H9 (cell line): ENCODE measurements at regions not wholly inside any gene's neighbourhood (a gene's known extent, or its start where the extent isn't known, plus 50 kb on each side); places are given as distances from the start of the nearest gene placed in this dataset.

Source experiments
- DNase-seq: peaks from one replicate; pipeline ENCODE4 v3.0.0-alpha.2; 2017
- H2AFZ ChIP-seq: one replicate; pipeline ENCODE4 v1.6.1; 2013; ENCODE audit warnings: mild to moderate bottlenecking, low read length, control low read depth, moderate library complexity
- H2AK5ac ChIP-seq: 2 replicates; pipeline ENCODE4 v1.6.1; 2013; ENCODE audit warnings: low read length, control low read depth, mixed read lengths; ENCODE audit not compliant: insufficient read length
- H2BK120ac ChIP-seq: one replicate; pipeline ENCODE4 v1.6.1; 2013; ENCODE audit warnings: low read depth, mild to moderate bottlenecking, low read length, control low read depth, inconsistent platforms; ENCODE audit not compliant: poor library complexity, severe bottlenecking
- H2BK12ac ChIP-seq: 2 replicates; pipeline ENCODE4 v1.6.1; 2013; ENCODE audit warnings: low read length, control low read depth, mixed read lengths, low read depth; ENCODE audit not compliant: insufficient read length
- H2BK15ac ChIP-seq: 2 replicates; pipeline ENCODE4 v1.6.1; 2013; ENCODE audit warnings: low read depth, low read length, control low read depth
- H2BK20ac ChIP-seq: one replicate; pipeline ENCODE4 v1.6.1; 2013; ENCODE audit warnings: low read depth, mild to moderate bottlenecking, low read length, control low read depth, inconsistent platforms; ENCODE audit not compliant: poor library complexity, severe bottlenecking
- H2BK5ac ChIP-seq: 2 replicates; pipeline ENCODE4 v1.6.1; 2013; ENCODE audit warnings: low read length, control low read depth, mixed read lengths; ENCODE audit not compliant: insufficient read length
- H3K14ac ChIP-seq: 2 replicates; pipeline ENCODE4 v1.6.1; 2013; ENCODE audit warnings: low read length, control low read depth; ENCODE audit not compliant: insufficient read depth
- H3K18ac ChIP-seq: 2 replicates; pipeline ENCODE4 v1.6.1; 2013; ENCODE audit warnings: low read depth, mild to moderate bottlenecking, mixed read lengths, low read length, control low read depth; ENCODE audit not compliant: insufficient read length
- H3K23ac ChIP-seq: 2 replicates; pipeline ENCODE4 v1.6.1; 2013; ENCODE audit warnings: low read length, control low read depth, mixed read lengths, low read depth; ENCODE audit not compliant: insufficient read length
- H3K23me2 ChIP-seq: 2 replicates; pipeline ENCODE4 v1.6.1; 2013; ENCODE audit warnings: low read depth, mild to moderate bottlenecking, mixed read lengths, low read length, control low read depth; ENCODE audit not compliant: insufficient read length, poor library complexity, severe bottlenecking
- H3K27ac ChIP-seq: 2 replicates; pipeline ENCODE4 v1.5.1; 2013; ENCODE audit warnings: low read length, control low read depth, mixed read lengths, low read depth; ENCODE audit not compliant: insufficient read length
- H3K27me3 ChIP-seq: 2 replicates; pipeline ENCODE4 v1.6.1; 2013; ENCODE audit warnings: low read length, control low read depth, inconsistent platforms; ENCODE audit not compliant: insufficient read depth
- H3K4ac ChIP-seq: 2 replicates; pipeline ENCODE4 v1.6.1; 2013; ENCODE audit warnings: low read depth, mild to moderate bottlenecking, control low read depth, inconsistent platforms, low read length, moderate library complexity
- H3K4me1 ChIP-seq: 2 replicates; pipeline ENCODE4 v1.6.1; 2013; ENCODE audit warnings: low read length, control low read depth, inconsistent platforms; ENCODE audit not compliant: insufficient read depth
- H3K4me2 ChIP-seq: 2 replicates; pipeline ENCODE4 v1.6.1; 2013; ENCODE audit warnings: low read length, control low read depth, mixed read lengths; ENCODE audit not compliant: insufficient read length, insufficient read depth
- H3K56ac ChIP-seq: 2 replicates; pipeline ENCODE4 v1.6.1; 2013; ENCODE audit warnings: low read depth, mild to moderate bottlenecking, mixed read lengths, low read length, control low read depth; ENCODE audit not compliant: insufficient read length
- H3K79me1 ChIP-seq: 2 replicates; pipeline ENCODE4 v1.6.1; 2013; ENCODE audit warnings: low read depth, mild to moderate bottlenecking, moderate library complexity, low read length, control low read depth, inconsistent platforms; ENCODE audit not compliant: insufficient read depth, poor library complexity, severe bottlenecking
- H3K79me2 ChIP-seq: 2 replicates; pipeline ENCODE4 v1.6.1; 2013; ENCODE audit warnings: low read length, control low read depth, inconsistent platforms; ENCODE audit not compliant: insufficient read depth
- H3K9ac ChIP-seq: 2 replicates; pipeline ENCODE4 v1.6.1; 2013; ENCODE audit warnings: low read length, control low read depth, mixed read lengths; ENCODE audit not compliant: insufficient read length; ENCODE audit errors: extremely low read depth
- H3K9me3 ChIP-seq: one replicate; pipeline ENCODE4 v1.6.1; 2013; ENCODE audit warnings: low read depth, low read length, inconsistent platforms; ENCODE audit not compliant: control insufficient read depth
- H3T11ph ChIP-seq: one replicate; pipeline ENCODE4 v1.6.1; 2013; ENCODE audit warnings: mild to moderate bottlenecking, low read length, control low read depth, inconsistent platforms
- H4K20me1 ChIP-seq: one replicate; pipeline ENCODE4 v1.6.1; 2013; ENCODE audit not compliant: control insufficient read depth, insufficient read length, insufficient read depth
- H4K5ac ChIP-seq: 2 replicates; pipeline ENCODE4 v1.6.1; 2013; ENCODE audit warnings: low read depth, mild to moderate bottlenecking, mixed read lengths, low read length, control low read depth; ENCODE audit not compliant: insufficient read length
- H4K8ac ChIP-seq: replicated peaks from 2 replicates; pipeline ENCODE4 v1.6.1; 2013; ENCODE audit warnings: low read length, control low read depth, mixed read lengths, low read depth; ENCODE audit not compliant: insufficient read length
- H4K91ac ChIP-seq: 2 replicates; pipeline ENCODE4 v1.6.1; 2013; ENCODE audit warnings: low read depth, mild to moderate bottlenecking, moderate library complexity, mixed read lengths, low read length, control low read depth; ENCODE audit not compliant: insufficient read length
- H3K27ac Mint-ChIP-seq, 3 experiments: 2 replicates in 2 of 3; 3 replicates in 1 of 3; pipeline ENCODE4 v1.8.0; 2020 to 2021; ENCODE audit warnings: mixed read lengths in 3 of 3, mild to moderate bottlenecking in 1 of 3, moderate library complexity in 1 of 3
- H3K27me3 Mint-ChIP-seq: 2 replicates; pipeline ENCODE4 v1.8.0; 2021; ENCODE audit warnings: low read depth, mild to moderate bottlenecking, moderate library complexity, mixed read lengths
- H3K36me3 Mint-ChIP-seq, 3 experiments: 2 replicates in 2 of 3; 3 replicates in 1 of 3; pipeline ENCODE4 v1.8.0; 2020 to 2021; ENCODE audit warnings: low read depth in 3 of 3, mixed read lengths in 3 of 3; ENCODE audit not compliant: insufficient read depth in 1 of 3
- H3K4me1 Mint-ChIP-seq, 2 experiments: 2 replicates each; pipeline ENCODE4 v1.8.0; 2020; ENCODE audit warnings: mixed read lengths in 2 of 2
- H3K4me3 Mint-ChIP-seq, 2 experiments: 2 replicates in 1 of 2; 3 replicates in 1 of 2; pipeline ENCODE4 v1.8.0; 2020 to 2021; ENCODE audit warnings: mild to moderate bottlenecking in 2 of 2, mixed read lengths in 2 of 2, moderate library complexity in 1 of 2
- H3K9me3 Mint-ChIP-seq, 2 experiments: 2 replicates in 1 of 2; 3 replicates in 1 of 2; pipeline ENCODE4 v1.8.0; 2020; ENCODE audit warnings: mild to moderate bottlenecking in 2 of 2, mixed read lengths in 2 of 2, moderate library complexity in 1 of 2
- WGBS: extraction: QIAGEN DNeasy Blood & Tissue Kit; methylation state at CpG from one replicate; pipeline ENCODE4 v1.1.7; 2013; ENCODE audit warnings: missing lambda C conversion rate, low lambda C conversion rate, mixed read lengths; ENCODE audit not compliant: insufficient read length; ENCODE audit errors: extremely low coverage; 5-methylcytosine and 5-hydroxymethylcytosine counted together
- TF ChIP-seq, protein P1 (sequence below): fragments of 200-600 bp; sonication (generic); conservative IDR thresholded peaks from 3 replicates; pipeline ENCODE4 v1.8.0; 2021; ENCODE audit warnings: antibody characterized with exemption, mild to moderate bottlenecking

GRCh38 chr1:58094221-58094620, 452.3 kb downstream of the OMA1 start:
- TF ChIP-seq, protein P1, sequence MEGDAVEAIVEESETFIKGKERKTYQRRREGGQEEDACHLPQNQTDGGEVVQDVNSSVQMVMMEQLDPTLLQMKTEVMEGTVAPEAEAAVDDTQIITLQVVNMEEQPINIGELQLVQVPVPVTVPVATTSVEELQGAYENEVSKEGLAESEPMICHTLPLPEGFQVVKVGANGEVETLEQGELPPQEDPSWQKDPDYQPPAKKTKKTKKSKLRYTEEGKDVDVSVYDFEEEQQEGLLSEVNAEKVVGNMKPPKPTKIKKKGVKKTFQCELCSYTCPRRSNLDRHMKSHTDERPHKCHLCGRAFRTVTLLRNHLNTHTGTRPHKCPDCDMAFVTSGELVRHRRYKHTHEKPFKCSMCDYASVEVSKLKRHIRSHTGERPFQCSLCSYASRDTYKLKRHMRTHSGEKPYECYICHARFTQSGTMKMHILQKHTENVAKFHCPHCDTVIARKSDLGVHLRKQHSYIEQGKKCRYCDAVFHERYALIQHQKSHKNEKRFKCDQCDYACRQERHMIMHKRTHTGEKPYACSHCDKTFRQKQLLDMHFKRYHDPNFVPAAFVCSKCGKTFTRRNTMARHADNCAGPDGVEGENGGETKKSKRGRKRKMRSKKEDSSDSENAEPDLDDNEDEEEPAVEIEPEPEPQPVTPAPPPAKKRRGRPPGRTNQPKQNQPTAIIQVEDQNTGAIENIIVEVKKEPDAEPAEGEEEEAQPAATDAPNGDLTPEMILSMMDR, result no peak
- H3K4me1 Mint-ChIP-seq, result peaks cover 48 to 50% of the 10 kb centered on the region in 2 experiments
- H3K36me3 Mint-ChIP-seq, result no peaks in the 10 kb centered on the region; a peak in 2 of 7 replicates
- H3K4me3 Mint-ChIP-seq, result no peak overlapping the region
- Histone ChIP-seq H3K23ac (no peak overlapping the region), H4K91ac (no peak overlapping the region), H3K27me3 (no peaks in the 10 kb centered on the region), H3K27ac (no peak overlapping the region), H2AK5ac (no peak overlapping the region), H3K18ac (no peak overlapping the region), H2AFZ (no peak overlapping the region), H3K79me2 (no peaks in the 10 kb centered on the region), H2BK12ac (no peak overlapping the region), H3K14ac (no peak overlapping the region), H3K9ac (no peak overlapping the region), H3K9me3 (no peaks in the 10 kb centered on the region), H4K20me1 (no peaks in the 10 kb centered on the region), H4K8ac (no peak overlapping the region), H3K79me1 (no peaks in the 10 kb centered on the region), H2BK120ac (no peak overlapping the region), H3K4me1 (peaks cover 4% of the 10 kb centered on the region), H3K4me2 (no peak overlapping the region), H3K4ac (no peak overlapping the region), H3T11ph (no peak overlapping the region), H3K56ac (no peak overlapping the region), H4K5ac (no peak overlapping the region), H2BK15ac (no peak overlapping the region), H2BK5ac (no peak overlapping the region), H3K23me2 (no peaks in the 10 kb centered on the region), H2BK20ac (no peak overlapping the region)
- no peaks in the 10 kb centered on the region for H3K27me3 Mint-ChIP-seq
- no peak overlapping the region for H3K27ac Mint-ChIP-seq
- DNase-seq, result no peak
- no peaks in the 10 kb centered on the region for H3K9me3 Mint-ChIP-seq
- no CpG with 5 or more reads among the region's 2 CpGs for WGBS
